Neural cell (in vitro differentiated cells): ENCODE measurements at regions not wholly inside any gene's neighbourhood (a gene's known extent, or its start where the extent isn't known, plus 50 kb on each side); places are given as distances from the start of the nearest gene placed in this dataset.

Experiments used
- H2AFZ ChIP-seq: fragments of 200-600, 300-800 bp; sonication (generic), shearing (Covaris generic); 2 replicates; pipeline ENCODE4 v1.6.0; 2014; ENCODE audit warnings: low read depth, mild to moderate bottlenecking, antibody characterized with exemption, low read length, moderate library complexity
- H3F3A ChIP-seq: fragments of 200-600 bp; shearing (Covaris generic); 2 replicates; pipeline ENCODE4 v1.6.1; 2016; ENCODE audit warnings: mild to moderate bottlenecking, moderate library complexity, mixed read lengths, antibody characterized with exemption, low read length; ENCODE audit not compliant: insufficient read depth, poor library complexity, severe bottlenecking
- H3K27ac ChIP-seq: fragments of 200-600, 300-800 bp; sonication (generic), shearing (Covaris generic); 2 replicates; pipeline ENCODE4 v1.5.1; 2014; ENCODE audit warnings: mild to moderate bottlenecking, low read length, moderate library complexity
- H3K27me3 ChIP-seq: fragments of 300-800, 200-600 bp; sonication (generic), shearing (Covaris generic); 2 replicates; pipeline ENCODE4 v1.6.0; 2014; ENCODE audit warnings: mild to moderate bottlenecking, low read depth, low read length, moderate library complexity; ENCODE audit not compliant: insufficient read depth
- H3K36me3 ChIP-seq: fragments of 300-800, 200-600 bp; sonication (generic), shearing (Covaris generic); 2 replicates; pipeline ENCODE4 v1.5.1; 2014; ENCODE audit warnings: mild to moderate bottlenecking, antibody characterized with exemption, low read length, moderate library complexity; ENCODE audit not compliant: insufficient read depth
- H3K4me2 ChIP-seq: fragments of 300-800, 200-600 bp; sonication (generic), shearing (Covaris generic); 2 replicates; pipeline ENCODE4 v1.6.0; 2014; ENCODE audit warnings: mild to moderate bottlenecking, low read length
- H3K4me3 ChIP-seq: fragments of 300-800, 200-600 bp; sonication (generic), shearing (Covaris generic); 2 replicates; pipeline ENCODE4 v1.5.1; 2014; ENCODE audit warnings: mild to moderate bottlenecking, low read length, moderate library complexity
- H3K79me2 ChIP-seq: fragments of 200-600 bp; shearing (Covaris generic); replicated peaks from 2 replicates; pipeline ENCODE4 v1.6.0; 2014; ENCODE audit warnings: mild to moderate bottlenecking, low read length, moderate library complexity; ENCODE audit not compliant: insufficient read depth
- H3K9ac ChIP-seq: fragments of 300-800, 200-600 bp; sonication (generic), shearing (Covaris generic); 2 replicates; pipeline ENCODE4 v1.6.1; 2016; ENCODE audit warnings: mild to moderate bottlenecking, low read length, mixed read lengths
- H3K9me2 ChIP-seq: fragments of 200-600 bp; shearing (Covaris generic); 2 replicates; pipeline ENCODE4 v1.6.1; 2016; ENCODE audit warnings: mild to moderate bottlenecking, low read length, mixed read lengths; ENCODE audit not compliant: insufficient read depth
- H3K9me3 ChIP-seq: fragments of 200-600, 300-800 bp; sonication (generic), shearing (Covaris generic); 2 replicates; pipeline ENCODE4 v1.6.1; 2016; ENCODE audit warnings: mild to moderate bottlenecking, mixed run types, low read length, moderate library complexity, mixed read lengths
- H4K20me1 ChIP-seq: fragments of 200-600 bp; shearing (Covaris generic); 2 replicates; pipeline ENCODE4 v1.6.1; 2016; ENCODE audit warnings: mild to moderate bottlenecking, mixed run types; ENCODE audit not compliant: insufficient read depth
- EP300 ChIP-seq: fragments of 450-650 bp; conservative IDR thresholded peaks from 2 replicates; pipeline ENCODE4 v1.6.1; 2014; ENCODE audit warnings: antibody characterized with exemption, mild to moderate bottlenecking, moderate library complexity; ENCODE audit not compliant: poor library complexity, severe bottlenecking
- EZH2 ChIP-seq: fragments of 200-600, 300-800 bp; shearing (Covaris generic), sonication (generic); IDR thresholded peaks from 2 replicates; pipeline ENCODE4 v1.6.1; 2014; ENCODE audit warnings: antibody characterized with exemption, low read length, borderline replicate concordance, mild to moderate bottlenecking; ENCODE audit not compliant: insufficient read depth, poor library complexity, severe bottlenecking
- MXI1 ChIP-seq: fragments of 450-650 bp; conservative IDR thresholded peaks from 2 replicates; pipeline ENCODE4 v1.6.1; 2014; ENCODE audit warnings: antibody characterized with exemption, mild to moderate bottlenecking; ENCODE audit not compliant: poor library complexity, severe bottlenecking
- POLR2AphosphoS5 ChIP-seq: IDR thresholded peaks from 2 replicates; pipeline ENCODE4 v1.6.1; 2012
- RAD21 ChIP-seq: fragments of 450-650 bp; conservative IDR thresholded peaks from 2 replicates; pipeline ENCODE4 v1.6.1; 2014; ENCODE audit warnings: antibody characterized with exemption, mild to moderate bottlenecking, moderate library complexity
- SMC3 ChIP-seq: fragments of 450-650 bp; conservative IDR thresholded peaks from 2 replicates; pipeline ENCODE4 v1.6.1; 2014; ENCODE audit warnings: antibody characterized with exemption, mild to moderate bottlenecking, moderate library complexity; ENCODE audit not compliant: poor library complexity
- TAF1 ChIP-seq: IDR thresholded peaks from 2 replicates; pipeline ENCODE4 v1.6.1; 2012; ENCODE audit warnings: low read depth
- TF ChIP-seq, protein P1 (sequence below): fragments of 450-650 bp; IDR thresholded peaks from 2 replicates; pipeline ENCODE4 v1.5.1; 2014; ENCODE audit warnings: antibody characterized with exemption, mild to moderate bottlenecking, moderate library complexity; ENCODE audit not compliant: poor library complexity, severe bottlenecking
- TF ChIP-seq, protein P2 (sequence below): IDR thresholded peaks from 2 replicates; pipeline ENCODE4 v1.6.1; 2012; ENCODE audit warnings: borderline replicate concordance

DNA sequence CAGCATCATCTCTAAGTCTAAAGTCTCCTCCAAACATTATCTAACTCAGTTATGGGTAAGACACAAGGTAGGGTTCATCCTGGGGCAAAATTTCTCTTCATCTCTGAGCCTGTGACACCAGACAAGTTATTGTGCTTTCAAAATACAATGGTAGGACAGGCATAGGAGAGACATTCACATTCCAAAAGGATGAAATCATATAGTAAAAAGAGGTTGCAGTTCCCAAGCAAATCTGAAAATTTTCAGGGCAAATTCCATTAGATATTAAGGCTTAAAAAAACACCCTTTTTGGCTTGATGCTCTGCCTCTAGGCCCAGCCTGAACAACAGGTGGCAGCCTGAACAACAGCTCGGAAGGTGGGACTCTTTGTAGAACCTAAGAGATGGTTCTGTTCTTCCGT is 448.3 kb upstream of the SLIT2 start:
- no peak overlapping the region for H3K4me3 ChIP-seq
- no peaks in the 10 kb centered on the region for H3K79me2 ChIP-seq
- H2AFZ ChIP-seq, result no peak overlapping the region
- no peaks in the 10 kb centered on the region for H3K9me2 ChIP-seq
- H3F3A ChIP-seq, result no peaks in the 10 kb centered on the region
- no peak overlapping the region for H3K27ac ChIP-seq
- no peak overlapping the region for H3K9ac ChIP-seq
- no peaks in the 10 kb centered on the region for H3K9me3 ChIP-seq
- no peaks in the 10 kb centered on the region for H4K20me1 ChIP-seq
- H3K36me3 ChIP-seq, result no peaks in the 10 kb centered on the region
- TF ChIP-seq, protein P1, sequence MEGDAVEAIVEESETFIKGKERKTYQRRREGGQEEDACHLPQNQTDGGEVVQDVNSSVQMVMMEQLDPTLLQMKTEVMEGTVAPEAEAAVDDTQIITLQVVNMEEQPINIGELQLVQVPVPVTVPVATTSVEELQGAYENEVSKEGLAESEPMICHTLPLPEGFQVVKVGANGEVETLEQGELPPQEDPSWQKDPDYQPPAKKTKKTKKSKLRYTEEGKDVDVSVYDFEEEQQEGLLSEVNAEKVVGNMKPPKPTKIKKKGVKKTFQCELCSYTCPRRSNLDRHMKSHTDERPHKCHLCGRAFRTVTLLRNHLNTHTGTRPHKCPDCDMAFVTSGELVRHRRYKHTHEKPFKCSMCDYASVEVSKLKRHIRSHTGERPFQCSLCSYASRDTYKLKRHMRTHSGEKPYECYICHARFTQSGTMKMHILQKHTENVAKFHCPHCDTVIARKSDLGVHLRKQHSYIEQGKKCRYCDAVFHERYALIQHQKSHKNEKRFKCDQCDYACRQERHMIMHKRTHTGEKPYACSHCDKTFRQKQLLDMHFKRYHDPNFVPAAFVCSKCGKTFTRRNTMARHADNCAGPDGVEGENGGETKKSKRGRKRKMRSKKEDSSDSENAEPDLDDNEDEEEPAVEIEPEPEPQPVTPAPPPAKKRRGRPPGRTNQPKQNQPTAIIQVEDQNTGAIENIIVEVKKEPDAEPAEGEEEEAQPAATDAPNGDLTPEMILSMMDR, result no peak
- no peak for TF ChIP-seq SMC3
- no peak for TF ChIP-seq EP300
- TF ChIP-seq TAF1, result no peak
- TF ChIP-seq EZH2, result no peak
- TF ChIP-seq RAD21, result no peak
- TF ChIP-seq POLR2AphosphoS5, result no peak
- TF ChIP-seq, protein P2, sequence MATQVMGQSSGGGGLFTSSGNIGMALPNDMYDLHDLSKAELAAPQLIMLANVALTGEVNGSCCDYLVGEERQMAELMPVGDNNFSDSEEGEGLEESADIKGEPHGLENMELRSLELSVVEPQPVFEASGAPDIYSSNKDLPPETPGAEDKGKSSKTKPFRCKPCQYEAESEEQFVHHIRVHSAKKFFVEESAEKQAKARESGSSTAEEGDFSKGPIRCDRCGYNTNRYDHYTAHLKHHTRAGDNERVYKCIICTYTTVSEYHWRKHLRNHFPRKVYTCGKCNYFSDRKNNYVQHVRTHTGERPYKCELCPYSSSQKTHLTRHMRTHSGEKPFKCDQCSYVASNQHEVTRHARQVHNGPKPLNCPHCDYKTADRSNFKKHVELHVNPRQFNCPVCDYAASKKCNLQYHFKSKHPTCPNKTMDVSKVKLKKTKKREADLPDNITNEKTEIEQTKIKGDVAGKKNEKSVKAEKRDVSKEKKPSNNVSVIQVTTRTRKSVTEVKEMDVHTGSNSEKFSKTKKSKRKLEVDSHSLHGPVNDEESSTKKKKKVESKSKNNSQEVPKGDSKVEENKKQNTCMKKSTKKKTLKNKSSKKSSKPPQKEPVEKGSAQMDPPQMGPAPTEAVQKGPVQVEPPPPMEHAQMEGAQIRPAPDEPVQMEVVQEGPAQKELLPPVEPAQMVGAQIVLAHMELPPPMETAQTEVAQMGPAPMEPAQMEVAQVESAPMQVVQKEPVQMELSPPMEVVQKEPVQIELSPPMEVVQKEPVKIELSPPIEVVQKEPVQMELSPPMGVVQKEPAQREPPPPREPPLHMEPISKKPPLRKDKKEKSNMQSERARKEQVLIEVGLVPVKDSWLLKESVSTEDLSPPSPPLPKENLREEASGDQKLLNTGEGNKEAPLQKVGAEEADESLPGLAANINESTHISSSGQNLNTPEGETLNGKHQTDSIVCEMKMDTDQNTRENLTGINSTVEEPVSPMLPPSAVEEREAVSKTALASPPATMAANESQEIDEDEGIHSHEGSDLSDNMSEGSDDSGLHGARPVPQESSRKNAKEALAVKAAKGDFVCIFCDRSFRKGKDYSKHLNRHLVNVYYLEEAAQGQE, result no peak
- TF ChIP-seq MXI1, result no peak
- H3K27me3 ChIP-seq, result no peaks in the 10 kb centered on the region
- no peak overlapping the region for H3K4me2 ChIP-seq

DNA sequence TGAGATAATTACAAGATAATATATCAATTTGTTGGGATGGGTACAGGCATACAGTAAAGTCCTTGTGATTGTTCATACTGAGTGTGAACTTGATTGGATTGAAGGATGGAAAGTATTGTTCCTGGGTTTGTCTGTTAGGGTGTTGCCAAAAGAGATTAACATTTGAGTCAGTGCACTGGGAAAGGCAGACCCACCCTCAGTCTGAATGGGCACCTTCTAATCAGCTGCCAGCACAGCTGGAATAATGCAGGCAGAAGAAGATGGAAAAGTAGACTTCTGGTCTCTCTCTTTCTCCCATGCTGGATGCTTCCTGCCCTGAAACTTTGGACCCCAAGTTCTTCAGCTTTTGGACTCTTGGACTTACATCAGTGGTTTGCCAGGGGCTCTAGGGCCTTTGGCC is 457.9 kb upstream of the SLIT2 start:
- H4K20me1 ChIP-seq, result no peaks in the 10 kb centered on the region
- no peak overlapping the region for H3K4me2 ChIP-seq
- no peak overlapping the region for H3K4me3 ChIP-seq
- H3K9ac ChIP-seq, result no peak overlapping the region
- H3K36me3 ChIP-seq, result no peaks in the 10 kb centered on the region
- no peaks in the 10 kb centered on the region for H3K9me3 ChIP-seq
- H3K9me2 ChIP-seq, result no peaks in the 10 kb centered on the region
- no peak overlapping the region for H3K27ac ChIP-seq
- no peaks in the 10 kb centered on the region for H3K27me3 ChIP-seq
- no peaks in the 10 kb centered on the region for H3K79me2 ChIP-seq
- no peak for TF ChIP-seq EZH2
- TF ChIP-seq EP300, result no peak
- TF ChIP-seq, protein P2, result no peak
- no peak for TF ChIP-seq SMC3
- no peak overlapping the region for H2AFZ ChIP-seq
- no peaks in the 10 kb centered on the region for H3F3A ChIP-seq
